ENCODE measurements at regions not wholly inside any gene's neighbourhood (a gene's known extent, or its start where the extent isn't known, plus 50 kb on each side); places are given as distances from the start of the nearest gene placed in this dataset.

GRCh38 chr9:12462861-12463260, 230.3 kb upstream of the TYRP1 start:
- Mint-ChIP-seq H3K9me3 (no peaks in the 10 kb centered on the region), H3K4me3 (no peak overlapping the region), H3K27me3 (ENCODE audit: low read depth) (no peaks in the 10 kb centered on the region), H3K36me3 (ENCODE audit: low read depth) (no peaks in the 10 kb centered on the region), H3K4me1 (ENCODE audit: low read depth) (no peaks in the 10 kb centered on the region), H3K27ac (no peak overlapping the region)

- no peak overlapping the region for H3K27ac Mint-ChIP-seq
- no peaks in the 10 kb centered on the region for H3K9me3 Mint-ChIP-seq
These were observed 229.5 kb upstream of the TYRP1 start for GRCh38 chr9:12463641-12464040.

GRCh38 chr9:12464400-12464799, 228.8 kb upstream of the TYRP1 start:
- Mint-ChIP-seq H3K4me3 (no peak overlapping the region), H3K27ac (no peak overlapping the region), H3K27me3 (ENCODE audit: low read depth) (no peaks in the 10 kb centered on the region)

More at GRCh38 chr9:12463641-12464040, 229.5 kb upstream of the TYRP1 start:
- no peaks in the 10 kb centered on the region for H3K4me1 Mint-ChIP-seq (ENCODE audit: low read depth)
- H3K4me3 Mint-ChIP-seq: no peak overlapping the region
- H3K27me3 Mint-ChIP-seq (ENCODE audit: low read depth): no peaks in the 10 kb centered on the region
- no peaks in the 10 kb centered on the region for H3K36me3 Mint-ChIP-seq (ENCODE audit: low read depth)

GRCh38 chr9:12464910-12465512, 228.2 kb upstream of the TYRP1 start:
- Mint-ChIP-seq H3K27ac (no peak overlapping the region), H3K4me3 (no peak overlapping the region), H3K9me3 (no peaks in the 10 kb centered on the region), H3K27me3 (ENCODE audit: low read depth) (no peaks in the 10 kb centered on the region), H3K36me3 (ENCODE audit: low read depth) (no peaks in the 10 kb centered on the region), H3K4me1 (ENCODE audit: low read depth) (no peaks in the 10 kb centered on the region)

More at GRCh38 chr9:12464400-12464799, 228.8 kb upstream of the TYRP1 start:
- Mint-ChIP-seq H3K4me1 (ENCODE audit: low read depth) (no peaks in the 10 kb centered on the region), H3K9me3 (no peaks in the 10 kb centered on the region), H3K36me3 (ENCODE audit: low read depth) (no peaks in the 10 kb centered on the region)

GRCh38 chr9:12469084-12469483, 224.1 kb upstream of the TYRP1 start:
- Mint-ChIP-seq H3K36me3 (ENCODE audit: low read depth) (no peaks in the 10 kb centered on the region), H3K4me3 (no peak overlapping the region), H3K4me1 (ENCODE audit: low read depth) (no peaks in the 10 kb centered on the region), H3K27ac (no peak overlapping the region), H3K27me3 (ENCODE audit: low read depth) (no peaks in the 10 kb centered on the region), H3K9me3 (peaks cover 4% of the 10 kb centered on the region)

- H3K36me3 Mint-ChIP-seq (ENCODE audit: low read depth): no peaks in the 10 kb centered on the region
These were observed 198.8 kb upstream of the TYRP1 start for GRCh38 chr9:12494411-12494810.

GRCh38 chr9:12497790-12498189, 195.4 kb upstream of the TYRP1 start:
- Mint-ChIP-seq H3K4me1 (ENCODE audit: low read depth) (no peaks in the 10 kb centered on the region), H3K9me3 (peaks cover 3% of the 10 kb centered on the region), H3K27me3 (ENCODE audit: low read depth) (no peaks in the 10 kb centered on the region), H3K36me3 (ENCODE audit: low read depth) (no peaks in the 10 kb centered on the region), H3K27ac (no peak overlapping the region), H3K4me3 (no peak overlapping the region)

More at GRCh38 chr9:12494411-12494810, 198.8 kb upstream of the TYRP1 start:
- H3K4me3 Mint-ChIP-seq: no peak overlapping the region
- H3K4me1 Mint-ChIP-seq (ENCODE audit: low read depth): no peaks in the 10 kb centered on the region
- H3K27ac Mint-ChIP-seq: no peak overlapping the region
- peaks cover 11% of the 10 kb centered on the region for H3K9me3 Mint-ChIP-seq
- H3K27me3 Mint-ChIP-seq (ENCODE audit: low read depth): no peaks in the 10 kb centered on the region

- no peaks in the 10 kb centered on the region for H3K4me1 Mint-ChIP-seq (ENCODE audit: low read depth)
- H3K36me3 Mint-ChIP-seq (ENCODE audit: low read depth): no peaks in the 10 kb centered on the region
- H3K4me3 Mint-ChIP-seq: no peak overlapping the region
- H3K27ac Mint-ChIP-seq: no peak overlapping the region
- no peaks in the 10 kb centered on the region for H3K27me3 Mint-ChIP-seq (ENCODE audit: low read depth)
- H3K9me3 Mint-ChIP-seq: peaks cover 25% of the 10 kb centered on the region
These were observed 190.7 kb upstream of the TYRP1 start for GRCh38 chr9:12502520-12502919.

- no peaks in the 10 kb centered on the region for H3K36me3 Mint-ChIP-seq (ENCODE audit: low read depth)
- H3K9me3 Mint-ChIP-seq: peaks cover 25% of the 10 kb centered on the region
- H3K27ac Mint-ChIP-seq: no peak overlapping the region
- H3K27me3 Mint-ChIP-seq (ENCODE audit: low read depth): no peaks in the 10 kb centered on the region
- H3K4me1 Mint-ChIP-seq (ENCODE audit: low read depth): no peaks in the 10 kb centered on the region
- no peak overlapping the region for H3K4me3 Mint-ChIP-seq
These were observed 189.5 kb upstream of the TYRP1 start for GRCh38 chr9:12503606-12504122.

GRCh38 chr9:12510551-12510950, 182.6 kb upstream of the TYRP1 start:
- H3K27ac Mint-ChIP-seq: no peak overlapping the region
- no peaks in the 10 kb centered on the region for H3K36me3 Mint-ChIP-seq (ENCODE audit: low read depth)
- peaks cover 19% of the 10 kb centered on the region for H3K9me3 Mint-ChIP-seq

GRCh38 chr9:12511726-12512125, 181.5 kb upstream of the TYRP1 start:
- no peak overlapping the region for H3K27ac Mint-ChIP-seq
- H3K4me3 Mint-ChIP-seq: no peak overlapping the region
- H3K9me3 Mint-ChIP-seq: peaks cover 9% of the 10 kb centered on the region

More at GRCh38 chr9:12510551-12510950, 182.6 kb upstream of the TYRP1 start:
- Mint-ChIP-seq H3K27me3 (ENCODE audit: low read depth) (no peaks in the 10 kb centered on the region), H3K4me1 (ENCODE audit: low read depth) (no peaks in the 10 kb centered on the region), H3K4me3 (no peak overlapping the region)

GRCh38 chr9:12516031-12516430, 177.2 kb upstream of the TYRP1 start:
- H3K36me3 Mint-ChIP-seq (ENCODE audit: low read depth): no peaks in the 10 kb centered on the region
- no peak overlapping the region for H3K27ac Mint-ChIP-seq
- no peak overlapping the region for H3K4me3 Mint-ChIP-seq
- H3K27me3 Mint-ChIP-seq (ENCODE audit: low read depth): no peaks in the 10 kb centered on the region
- no peaks in the 10 kb centered on the region for H3K9me3 Mint-ChIP-seq
- H3K4me1 Mint-ChIP-seq (ENCODE audit: low read depth): no peaks in the 10 kb centered on the region

More at GRCh38 chr9:12511726-12512125, 181.5 kb upstream of the TYRP1 start:
- H3K36me3 Mint-ChIP-seq (ENCODE audit: low read depth): no peaks in the 10 kb centered on the region
- H3K4me1 Mint-ChIP-seq (ENCODE audit: low read depth): no peaks in the 10 kb centered on the region
- no peaks in the 10 kb centered on the region for H3K27me3 Mint-ChIP-seq (ENCODE audit: low read depth)

GRCh38 chr9:12516573-12516972, 176.6 kb upstream of the TYRP1 start:
- H3K36me3 Mint-ChIP-seq (ENCODE audit: low read depth): no peaks in the 10 kb centered on the region
- no peaks in the 10 kb centered on the region for H3K27me3 Mint-ChIP-seq (ENCODE audit: low read depth)
- no peak overlapping the region for H3K4me3 Mint-ChIP-seq
- no peaks in the 10 kb centered on the region for H3K9me3 Mint-ChIP-seq
- no peaks in the 10 kb centered on the region for H3K4me1 Mint-ChIP-seq (ENCODE audit: low read depth)
- H3K27ac Mint-ChIP-seq: no peak overlapping the region

GRCh38 chr9:12538842-12539579, 154.2 kb upstream of the TYRP1 start:
- no peak overlapping the region for H3K4me3 Mint-ChIP-seq
- no peaks in the 10 kb centered on the region for H3K27me3 Mint-ChIP-seq (ENCODE audit: low read depth)
- no peak overlapping the region for H3K27ac Mint-ChIP-seq

GRCh38 chr9:12539580-12539975, 153.6 kb upstream of the TYRP1 start:
- Mint-ChIP-seq H3K9me3 (peaks cover 17% of the 10 kb centered on the region), H3K36me3 (ENCODE audit: low read depth) (no peaks in the 10 kb centered on the region), H3K4me1 (ENCODE audit: low read depth) (no peaks in the 10 kb centered on the region), H3K27ac (no peak overlapping the region), H3K4me3 (no peak overlapping the region), H3K27me3 (ENCODE audit: low read depth) (no peaks in the 10 kb centered on the region)

More at GRCh38 chr9:12538842-12539579, 154.2 kb upstream of the TYRP1 start:
- peaks cover 15% of the 10 kb centered on the region for H3K9me3 Mint-ChIP-seq
- H3K4me1 Mint-ChIP-seq (ENCODE audit: low read depth): no peaks in the 10 kb centered on the region
- no peaks in the 10 kb centered on the region for H3K36me3 Mint-ChIP-seq (ENCODE audit: low read depth)
